ENCODE measurements at regions not wholly inside any gene's neighbourhood (a gene's known extent, or its start where the extent isn't known, plus 50 kb on each side); places are given as distances from the start of the nearest gene placed in this dataset.

DNA sequence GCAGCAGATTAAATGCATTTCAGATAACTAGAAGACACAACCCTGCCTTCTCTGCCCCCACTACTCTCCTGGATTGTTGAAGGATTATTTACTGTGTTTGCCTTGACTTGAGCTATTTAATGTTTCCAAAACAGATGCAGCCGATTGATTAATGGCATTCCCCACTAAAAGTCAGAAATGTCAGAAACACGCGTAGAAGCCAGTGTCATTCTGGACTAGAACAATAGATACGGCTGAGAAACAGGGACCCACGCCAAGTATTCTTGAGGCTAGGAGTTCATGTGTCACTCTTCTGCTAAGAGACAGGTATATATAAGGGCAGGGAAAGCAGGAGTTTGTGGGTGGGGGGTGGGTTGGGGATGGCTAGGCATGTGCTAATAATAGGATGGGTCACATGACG, 366.7 kb upstream of the PROX1 start:
- POLR2A ChIA-PET = no interaction called here
- ATAC-seq = no peak
- H3K4me3 Mint-ChIP-seq = no peak overlapping the region
- DNase-seq (ENCODE audit: low spot score) = no peak
- no peak overlapping the region for H3K27ac Mint-ChIP-seq
- CTCF ChIA-PET = no interaction called here
- H3K36me3 Mint-ChIP-seq = 0 out of 2 replicates have a peak, but pooled peaks cover 2% of the 10 kb centered on the region
- H3K4me1 Mint-ChIP-seq = no peaks in the 10 kb centered on the region
- TF ChIP-seq JUN (CRISPR knock-in tag; IDR thresholded peaks at IDR 0.05) = no peak
- TF ChIP-seq, protein P1, sequence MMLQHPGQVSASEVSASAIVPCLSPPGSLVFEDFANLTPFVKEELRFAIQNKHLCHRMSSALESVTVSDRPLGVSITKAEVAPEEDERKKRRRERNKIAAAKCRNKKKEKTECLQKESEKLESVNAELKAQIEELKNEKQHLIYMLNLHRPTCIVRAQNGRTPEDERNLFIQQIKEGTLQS (CRISPR knock-in tag; conservative IDR thresholded peaks at IDR 0.05) = no peak
- TF ChIP-seq IRF2 (CRISPR knock-in tag; IDR thresholded peaks at IDR 0.05; ENCODE audit: borderline replicate concordance, low read depth) = no peak
- TF ChIP-seq, protein P2, sequence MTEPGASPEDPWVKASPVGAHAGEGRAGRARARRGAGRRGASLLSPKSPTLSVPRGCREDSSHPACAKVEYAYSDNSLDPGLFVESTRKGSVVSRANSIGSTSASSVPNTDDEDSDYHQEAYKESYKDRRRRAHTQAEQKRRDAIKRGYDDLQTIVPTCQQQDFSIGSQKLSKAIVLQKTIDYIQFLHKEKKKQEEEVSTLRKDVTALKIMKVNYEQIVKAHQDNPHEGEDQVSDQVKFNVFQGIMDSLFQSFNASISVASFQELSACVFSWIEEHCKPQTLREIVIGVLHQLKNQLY (CRISPR knock-in tag; IDR thresholded peaks at IDR 0.05) = no peak
- no peak for TF ChIP-seq RORB (CRISPR knock-in tag; IDR thresholded peaks at IDR 0.05)
- no peak for TF ChIP-seq FOXP1 (CRISPR knock-in tag; IDR thresholded peaks at IDR 0.05; ENCODE audit: borderline replicate concordance)
- TF ChIP-seq GTF2I (CRISPR knock-in tag; conservative IDR thresholded peaks at IDR 0.05) = no peak
- TF ChIP-seq OVOL2 (CRISPR knock-in tag; IDR thresholded peaks at IDR 0.05; ENCODE audit: borderline replicate concordance) = no peak
- TF ChIP-seq, protein P3, sequence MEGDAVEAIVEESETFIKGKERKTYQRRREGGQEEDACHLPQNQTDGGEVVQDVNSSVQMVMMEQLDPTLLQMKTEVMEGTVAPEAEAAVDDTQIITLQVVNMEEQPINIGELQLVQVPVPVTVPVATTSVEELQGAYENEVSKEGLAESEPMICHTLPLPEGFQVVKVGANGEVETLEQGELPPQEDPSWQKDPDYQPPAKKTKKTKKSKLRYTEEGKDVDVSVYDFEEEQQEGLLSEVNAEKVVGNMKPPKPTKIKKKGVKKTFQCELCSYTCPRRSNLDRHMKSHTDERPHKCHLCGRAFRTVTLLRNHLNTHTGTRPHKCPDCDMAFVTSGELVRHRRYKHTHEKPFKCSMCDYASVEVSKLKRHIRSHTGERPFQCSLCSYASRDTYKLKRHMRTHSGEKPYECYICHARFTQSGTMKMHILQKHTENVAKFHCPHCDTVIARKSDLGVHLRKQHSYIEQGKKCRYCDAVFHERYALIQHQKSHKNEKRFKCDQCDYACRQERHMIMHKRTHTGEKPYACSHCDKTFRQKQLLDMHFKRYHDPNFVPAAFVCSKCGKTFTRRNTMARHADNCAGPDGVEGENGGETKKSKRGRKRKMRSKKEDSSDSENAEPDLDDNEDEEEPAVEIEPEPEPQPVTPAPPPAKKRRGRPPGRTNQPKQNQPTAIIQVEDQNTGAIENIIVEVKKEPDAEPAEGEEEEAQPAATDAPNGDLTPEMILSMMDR (IDR thresholded peaks at IDR 0.05) = no peak
- no peak for TF ChIP-seq RELA (CRISPR knock-in tag; IDR thresholded peaks at IDR 0.05; ENCODE audit: borderline replicate concordance)
- no peak for TF ChIP-seq MXD4 (CRISPR knock-in tag; IDR thresholded peaks at IDR 0.05; ENCODE audit: borderline replicate concordance)
- TF ChIP-seq, protein P4, sequence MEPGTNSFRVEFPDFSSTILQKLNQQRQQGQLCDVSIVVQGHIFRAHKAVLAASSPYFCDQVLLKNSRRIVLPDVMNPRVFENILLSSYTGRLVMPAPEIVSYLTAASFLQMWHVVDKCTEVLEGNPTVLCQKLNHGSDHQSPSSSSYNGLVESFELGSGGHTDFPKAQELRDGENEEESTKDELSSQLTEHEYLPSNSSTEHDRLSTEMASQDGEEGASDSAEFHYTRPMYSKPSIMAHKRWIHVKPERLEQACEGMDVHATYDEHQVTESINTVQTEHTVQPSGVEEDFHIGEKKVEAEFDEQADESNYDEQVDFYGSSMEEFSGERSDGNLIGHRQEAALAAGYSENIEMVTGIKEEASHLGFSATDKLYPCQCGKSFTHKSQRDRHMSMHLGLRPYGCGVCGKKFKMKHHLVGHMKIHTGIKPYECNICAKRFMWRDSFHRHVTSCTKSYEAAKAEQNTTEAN (CRISPR knock-in tag; IDR thresholded peaks at IDR 0.05) = no peak
- no peak for TF ChIP-seq ZNF423 (CRISPR knock-in tag; IDR thresholded peaks at IDR 0.05)
- no peak for TF ChIP-seq ZNF219 (CRISPR knock-in tag; IDR thresholded peaks at IDR 0.05; ENCODE audit: borderline replicate concordance)
- TF ChIP-seq, protein P5, sequence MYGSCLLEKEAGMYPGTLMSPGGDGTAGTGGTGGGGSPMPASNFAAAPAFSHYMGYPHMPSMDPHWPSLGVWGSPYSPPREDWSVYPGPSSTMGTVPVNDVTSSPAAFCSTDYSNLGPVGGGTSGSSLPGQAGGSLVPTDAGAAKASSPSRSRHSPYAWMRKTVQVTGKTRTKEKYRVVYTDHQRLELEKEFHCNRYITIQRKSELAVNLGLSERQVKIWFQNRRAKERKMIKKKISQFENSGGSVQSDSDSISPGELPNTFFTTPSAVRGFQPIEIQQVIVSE (CRISPR knock-in tag; IDR thresholded peaks at IDR 0.05; ENCODE audit: borderline replicate concordance) = no peak
- no peak for TF ChIP-seq CBFB (CRISPR knock-in tag; IDR thresholded peaks at IDR 0.05; ENCODE audit: low read depth)
- TF ChIP-seq, protein P6, sequence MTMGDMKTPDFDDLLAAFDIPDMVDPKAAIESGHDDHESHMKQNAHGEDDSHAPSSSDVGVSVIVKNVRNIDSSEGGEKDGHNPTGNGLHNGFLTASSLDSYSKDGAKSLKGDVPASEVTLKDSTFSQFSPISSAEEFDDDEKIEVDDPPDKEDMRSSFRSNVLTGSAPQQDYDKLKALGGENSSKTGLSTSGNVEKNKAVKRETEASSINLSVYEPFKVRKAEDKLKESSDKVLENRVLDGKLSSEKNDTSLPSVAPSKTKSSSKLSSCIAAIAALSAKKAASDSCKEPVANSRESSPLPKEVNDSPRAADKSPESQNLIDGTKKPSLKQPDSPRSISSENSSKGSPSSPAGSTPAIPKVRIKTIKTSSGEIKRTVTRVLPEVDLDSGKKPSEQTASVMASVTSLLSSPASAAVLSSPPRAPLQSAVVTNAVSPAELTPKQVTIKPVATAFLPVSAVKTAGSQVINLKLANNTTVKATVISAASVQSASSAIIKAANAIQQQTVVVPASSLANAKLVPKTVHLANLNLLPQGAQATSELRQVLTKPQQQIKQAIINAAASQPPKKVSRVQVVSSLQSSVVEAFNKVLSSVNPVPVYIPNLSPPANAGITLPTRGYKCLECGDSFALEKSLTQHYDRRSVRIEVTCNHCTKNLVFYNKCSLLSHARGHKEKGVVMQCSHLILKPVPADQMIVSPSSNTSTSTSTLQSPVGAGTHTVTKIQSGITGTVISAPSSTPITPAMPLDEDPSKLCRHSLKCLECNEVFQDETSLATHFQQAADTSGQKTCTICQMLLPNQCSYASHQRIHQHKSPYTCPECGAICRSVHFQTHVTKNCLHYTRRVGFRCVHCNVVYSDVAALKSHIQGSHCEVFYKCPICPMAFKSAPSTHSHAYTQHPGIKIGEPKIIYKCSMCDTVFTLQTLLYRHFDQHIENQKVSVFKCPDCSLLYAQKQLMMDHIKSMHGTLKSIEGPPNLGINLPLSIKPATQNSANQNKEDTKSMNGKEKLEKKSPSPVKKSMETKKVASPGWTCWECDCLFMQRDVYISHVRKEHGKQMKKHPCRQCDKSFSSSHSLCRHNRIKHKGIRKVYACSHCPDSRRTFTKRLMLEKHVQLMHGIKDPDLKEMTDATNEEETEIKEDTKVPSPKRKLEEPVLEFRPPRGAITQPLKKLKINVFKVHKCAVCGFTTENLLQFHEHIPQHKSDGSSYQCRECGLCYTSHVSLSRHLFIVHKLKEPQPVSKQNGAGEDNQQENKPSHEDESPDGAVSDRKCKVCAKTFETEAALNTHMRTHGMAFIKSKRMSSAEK (CRISPR knock-in tag; IDR thresholded peaks at IDR 0.05; ENCODE audit: borderline replicate concordance) = no peak
- no peak for TF ChIP-seq ATF1 (CRISPR knock-in tag; IDR thresholded peaks at IDR 0.05)
- TF ChIP-seq GABPB1 (CRISPR knock-in tag; IDR thresholded peaks at IDR 0.05) = no peak
- H3K27me3 Mint-ChIP-seq (ENCODE audit: low read depth) = no peaks in the 10 kb centered on the region
- peaks cover 3% of the 10 kb centered on the region for H3K9me3 Mint-ChIP-seq
